Activated naive CD4-positive, alpha-beta T cell treated with anti-CD3 and anti-CD28 coated beads, Interleukin-2, amount 50 U/mL, for 24 hours (primary cell): ENCODE measurements at regions not wholly inside any gene's neighbourhood (a gene's known extent, or its start where the extent isn't known, plus 50 kb on each side); places are given as distances from the start of the nearest gene placed in this dataset.
"Not testable (repeated sequence)": the region's sequence is repeated elsewhere in the genome, so short reads cannot be mapped to it uniquely, and the experiment has no call there.

Source experiments
- H3K27ac Mint-ChIP-seq: one replicate; pipeline ENCODE4 v1.8.0; 2021; ENCODE audit warnings: mild to moderate bottlenecking, mixed read lengths
- H3K27me3 Mint-ChIP-seq: one replicate; pipeline ENCODE4 v1.8.0; 2021; ENCODE audit warnings: mixed read lengths
- H3K36me3 Mint-ChIP-seq: one replicate; pipeline ENCODE4 v1.8.0; 2021; ENCODE audit warnings: mixed read lengths
- H3K4me1 Mint-ChIP-seq: one replicate; pipeline ENCODE4 v1.8.0; 2021; ENCODE audit warnings: mixed read lengths
- H3K4me3 Mint-ChIP-seq: one replicate; pipeline ENCODE4 v1.8.0; 2021; ENCODE audit warnings: mild to moderate bottlenecking, mixed read lengths
- H3K9me3 Mint-ChIP-seq: one replicate; pipeline ENCODE4 v1.8.0; 2021; ENCODE audit warnings: mixed read lengths

- not testable (repeated sequence) for H3K36me3 Mint-ChIP-seq, H3K27me3 Mint-ChIP-seq, H3K27ac Mint-ChIP-seq, H3K4me1 Mint-ChIP-seq, H3K4me3 Mint-ChIP-seq
- H3K9me3 Mint-ChIP-seq = peaks cover 18% of the 10 kb centered on the region
These were observed 133.1 kb downstream of the CENPC start for GRCh38 chr4:67412153-67412712.

GRCh38 chr4:67403342-67403741, 142.0 kb downstream of the CENPC start:
- no peaks in the 10 kb centered on the region for H3K4me1 Mint-ChIP-seq
- H3K27me3 Mint-ChIP-seq = peaks cover 2% of the 10 kb centered on the region
- H3K4me3 Mint-ChIP-seq = no peak overlapping the region
- peaks cover 5% of the 10 kb centered on the region for H3K9me3 Mint-ChIP-seq
- H3K27ac Mint-ChIP-seq = no peak overlapping the region
- H3K36me3 Mint-ChIP-seq = no peaks in the 10 kb centered on the region

DNA sequence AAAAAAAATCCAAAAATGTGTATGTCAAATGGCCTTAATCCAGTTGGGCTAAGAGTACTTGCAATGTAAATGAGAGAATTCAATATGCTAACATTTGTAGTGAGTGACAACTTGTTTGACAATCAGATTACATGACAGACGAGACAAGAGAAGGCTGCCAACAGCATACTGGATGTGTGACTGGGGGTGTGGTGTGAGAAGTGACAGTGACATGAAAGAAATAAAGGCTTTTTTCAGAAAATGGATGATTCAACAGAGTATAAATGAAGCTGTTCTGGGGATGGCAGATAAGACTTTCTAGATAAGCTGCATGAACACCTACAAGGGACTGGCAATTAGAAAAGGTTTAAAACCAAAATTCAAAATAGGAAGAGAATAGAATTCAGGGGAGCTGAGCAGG, 143.4 kb downstream of the CENPC start:
- Mint-ChIP-seq H3K4me1 (no peaks in the 10 kb centered on the region), H3K9me3 (peaks cover 5% of the 10 kb centered on the region), H3K36me3 (no peaks in the 10 kb centered on the region), H3K27me3 (peaks cover 2% of the 10 kb centered on the region), H3K27ac (no peak overlapping the region), H3K4me3 (no peak overlapping the region)

DNA sequence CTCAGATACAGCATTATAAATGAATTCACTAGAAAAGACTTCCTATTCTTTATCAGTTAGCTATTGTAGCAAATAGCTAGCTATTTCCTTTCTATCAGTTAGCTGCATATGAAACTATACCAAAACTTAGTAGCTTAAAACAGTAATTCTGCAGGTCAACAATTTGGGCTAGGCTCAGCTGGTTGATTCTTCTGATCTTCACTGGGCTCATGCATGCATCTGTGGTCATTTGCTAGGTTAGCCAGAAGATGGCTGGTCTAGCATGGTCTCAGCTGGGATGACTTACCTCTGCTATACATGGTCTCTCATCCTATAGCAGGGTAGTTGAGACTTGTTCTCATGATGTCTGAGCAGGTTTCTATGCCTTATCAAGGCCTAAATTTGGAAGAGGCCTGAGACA, 147.4 kb downstream of the CENPC start:
- Mint-ChIP-seq H3K4me3 (no peak overlapping the region), H3K4me1 (no peaks in the 10 kb centered on the region), H3K9me3 (no peaks in the 10 kb centered on the region), H3K27me3 (no peaks in the 10 kb centered on the region), H3K36me3 (no peaks in the 10 kb centered on the region), H3K27ac (no peak overlapping the region)

DNA sequence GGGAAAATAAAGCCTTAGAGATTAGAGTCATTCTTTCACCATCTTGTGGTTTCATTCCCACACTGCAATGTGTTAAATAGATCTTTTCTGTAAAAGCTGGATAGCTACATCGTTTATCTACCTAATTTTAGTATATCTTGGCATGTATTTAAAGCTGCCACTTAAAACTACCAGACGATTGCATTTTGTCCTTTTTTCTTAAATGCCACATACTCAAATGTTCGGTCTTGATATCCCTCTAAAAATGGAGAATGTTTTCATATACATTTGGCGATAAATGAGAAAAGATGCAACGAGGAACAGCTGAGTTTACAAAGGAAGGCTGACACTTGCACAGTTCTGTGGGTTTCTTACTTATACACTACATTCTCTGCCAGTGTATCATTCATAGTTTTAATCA, 148.3 kb downstream of the CENPC start:
- Mint-ChIP-seq H3K27me3 (no peaks in the 10 kb centered on the region), H3K36me3 (no peaks in the 10 kb centered on the region), H3K27ac (no peak overlapping the region), H3K4me3 (no peak overlapping the region), H3K4me1 (no peaks in the 10 kb centered on the region), H3K9me3 (no peaks in the 10 kb centered on the region)

DNA sequence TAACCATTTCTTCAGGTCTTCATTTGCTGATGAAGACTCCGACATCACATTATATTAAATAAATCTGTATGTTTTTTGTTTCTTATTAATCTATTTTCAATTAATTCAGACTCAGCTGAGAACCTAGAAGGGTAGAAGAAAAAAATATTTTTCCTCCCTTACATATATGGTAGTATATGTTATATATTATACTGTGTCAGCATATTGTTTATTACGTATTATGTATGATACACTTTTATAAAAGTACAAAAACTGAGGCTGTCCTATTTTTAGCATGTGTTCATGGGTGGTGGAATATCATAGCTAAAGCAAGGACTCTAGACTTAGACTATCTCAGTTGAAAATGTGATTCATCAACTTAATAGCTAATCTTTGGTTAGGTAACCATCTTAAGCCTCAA, 149.3 kb downstream of the CENPC start:
- Mint-ChIP-seq H3K9me3 (no peaks in the 10 kb centered on the region), H3K4me3 (no peak overlapping the region), H3K27me3 (peaks cover 3% of the 10 kb centered on the region), H3K36me3 (no peaks in the 10 kb centered on the region), H3K27ac (no peak overlapping the region), H3K4me1 (no peaks in the 10 kb centered on the region)

- Mint-ChIP-seq H3K27ac (no peak overlapping the region), H3K36me3 (no peaks in the 10 kb centered on the region), H3K4me3 (no peak overlapping the region), H3K27me3 (peaks cover 3% of the 10 kb centered on the region), H3K4me1 (no peaks in the 10 kb centered on the region), H3K9me3 (no peaks in the 10 kb centered on the region)
These were observed 150.4 kb downstream of the CENPC start for GRCh38 chr4:67394879-67395278.

GRCh38 chr4:67393699-67394281, 151.5 kb downstream of the CENPC start:
- Mint-ChIP-seq H3K36me3 (no peaks in the 10 kb centered on the region), H3K4me3 (no peak overlapping the region), H3K27ac (no peak overlapping the region), H3K4me1 (no peaks in the 10 kb centered on the region), H3K27me3 (peaks cover 3% of the 10 kb centered on the region), H3K9me3 (no peaks in the 10 kb centered on the region)

- no peaks in the 10 kb centered on the region for H3K36me3 Mint-ChIP-seq
- no peaks in the 10 kb centered on the region for H3K4me1 Mint-ChIP-seq
- peaks cover 3% of the 10 kb centered on the region for H3K27me3 Mint-ChIP-seq
- H3K4me3 Mint-ChIP-seq = no peak overlapping the region
- no peaks in the 10 kb centered on the region for H3K9me3 Mint-ChIP-seq
- H3K27ac Mint-ChIP-seq = no peak overlapping the region
These were observed 152.3 kb downstream of the CENPC start for GRCh38 chr4:67393007-67393406.

DNA sequence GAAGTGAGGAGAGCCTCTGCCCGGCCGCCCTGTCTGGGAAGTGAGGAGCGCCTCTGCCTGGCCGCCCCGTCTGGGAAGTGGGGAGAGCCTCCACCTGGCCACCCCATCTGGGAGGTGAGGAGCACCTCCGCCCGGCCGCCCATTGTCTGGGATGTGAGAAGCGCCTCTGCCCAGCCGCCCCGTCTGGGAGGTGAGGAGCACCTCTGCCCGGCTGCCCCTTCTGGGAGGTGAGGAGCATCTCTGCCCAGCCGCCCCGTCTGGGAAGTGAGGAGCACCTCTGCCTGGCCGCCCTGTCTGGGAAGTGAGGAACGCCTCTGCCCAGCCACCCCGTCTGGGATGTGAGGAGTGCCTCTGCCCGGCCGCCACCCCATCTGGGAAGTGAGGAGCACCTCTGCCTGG, 163.9 kb downstream of the CENPC start:
- H3K36me3 Mint-ChIP-seq, H3K4me3 Mint-ChIP-seq, H3K4me1 Mint-ChIP-seq, H3K27ac Mint-ChIP-seq, H3K27me3 Mint-ChIP-seq, H3K9me3 Mint-ChIP-seq: not testable (repeated sequence)

DNA sequence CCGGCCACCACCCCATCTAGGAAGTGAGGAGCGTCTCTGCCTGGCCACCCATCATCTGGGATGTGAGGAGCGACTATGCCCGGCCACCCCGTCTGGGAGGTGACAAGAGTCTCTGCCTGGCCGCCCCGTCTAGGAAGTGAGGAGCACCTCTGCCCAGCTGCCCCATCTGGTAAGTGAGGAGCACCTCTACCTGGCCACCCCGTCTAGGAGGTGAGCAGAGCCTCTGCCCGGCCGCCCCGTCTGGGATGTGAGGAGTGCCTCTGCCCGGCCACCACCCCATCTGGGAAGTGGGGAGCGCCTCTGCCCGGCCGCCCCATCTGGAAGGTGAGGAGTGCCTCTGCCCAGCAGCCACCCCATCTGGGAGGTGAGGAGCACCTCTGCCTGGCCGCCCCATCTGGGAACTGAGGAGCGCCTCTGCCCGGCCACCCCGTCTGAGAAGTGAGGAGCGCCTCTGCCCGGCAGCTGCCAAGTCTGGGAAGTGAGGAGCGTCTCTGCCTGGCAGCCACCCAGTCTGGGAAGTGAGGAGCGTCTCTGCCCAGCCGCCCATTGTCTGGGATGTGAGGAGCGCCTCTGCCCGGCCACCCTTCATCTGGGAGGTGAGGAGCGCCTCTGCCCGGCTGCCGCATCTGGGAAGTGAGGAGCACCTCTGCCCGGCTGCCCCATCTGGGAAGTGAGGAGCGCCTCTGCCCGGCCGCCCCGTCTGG, 164.4 kb downstream of the CENPC start:
- not testable (repeated sequence) for H3K4me1 Mint-ChIP-seq, H3K9me3 Mint-ChIP-seq, H3K4me3 Mint-ChIP-seq, H3K27me3 Mint-ChIP-seq, H3K36me3 Mint-ChIP-seq, H3K27ac Mint-ChIP-seq

DNA sequence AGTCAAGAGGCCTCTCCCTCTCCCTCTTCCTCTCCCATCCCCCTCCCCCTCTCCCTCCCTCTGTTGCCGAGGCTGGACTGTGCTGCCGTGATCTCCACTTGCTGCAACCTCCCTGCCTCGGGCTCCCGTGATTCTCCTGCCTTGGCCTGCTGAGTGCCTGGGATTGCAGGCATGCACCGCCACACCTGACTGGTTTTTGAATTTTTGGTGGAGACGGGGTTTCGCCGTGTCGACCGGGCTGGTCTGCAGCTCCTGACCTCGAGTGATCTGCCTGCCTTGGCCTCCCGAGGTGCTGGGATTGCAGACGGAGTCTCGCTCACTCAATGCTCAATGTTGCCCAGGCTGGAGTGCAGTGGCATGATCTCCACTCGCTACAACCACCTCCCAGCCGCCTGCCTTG, 165.1 kb downstream of the CENPC start:
- no peaks in the 10 kb centered on the region for H3K4me1 Mint-ChIP-seq
- peaks cover 1% of the 10 kb centered on the region for H3K27me3 Mint-ChIP-seq
- no peaks in the 10 kb centered on the region for H3K36me3 Mint-ChIP-seq
- no peaks in the 10 kb centered on the region for H3K9me3 Mint-ChIP-seq
- H3K4me3 Mint-ChIP-seq = no peak overlapping the region
- H3K27ac Mint-ChIP-seq = no peak overlapping the region

GRCh38 chr4:67375291-67375690, 170.0 kb downstream of the CENPC start:
- Mint-ChIP-seq H3K9me3 (no peaks in the 10 kb centered on the region), H3K27ac (no peak overlapping the region), H3K4me3 (no peak overlapping the region), H3K36me3 (no peaks in the 10 kb centered on the region), H3K4me1 (no peaks in the 10 kb centered on the region), H3K27me3 (peaks cover 1% of the 10 kb centered on the region)

GRCh38 chr4:67371615-67372014, 173.7 kb downstream of the CENPC start:
- Mint-ChIP-seq H3K36me3 (no peaks in the 10 kb centered on the region), H3K9me3 (no peaks in the 10 kb centered on the region), H3K4me3 (no peak overlapping the region), H3K4me1 (no peaks in the 10 kb centered on the region), H3K27ac (no peak overlapping the region), H3K27me3 (peaks cover under 1% of the 10 kb centered on the region)

- Mint-ChIP-seq H3K27me3 (peaks cover 11% of the 10 kb centered on the region), H3K36me3 (no peaks in the 10 kb centered on the region), H3K9me3 (no peaks in the 10 kb centered on the region), H3K4me1 (no peaks in the 10 kb centered on the region), H3K27ac (no peak overlapping the region), H3K4me3 (no peak overlapping the region)
These were observed 178.9 kb downstream of the CENPC start for GRCh38 chr4:67366311-67366861.

- H3K4me3 Mint-ChIP-seq = no peak overlapping the region
- H3K27ac Mint-ChIP-seq = no peak overlapping the region
- peaks cover 11% of the 10 kb centered on the region for H3K27me3 Mint-ChIP-seq
- H3K36me3 Mint-ChIP-seq = no peaks in the 10 kb centered on the region
- H3K9me3 Mint-ChIP-seq = no peaks in the 10 kb centered on the region
- no peaks in the 10 kb centered on the region for H3K4me1 Mint-ChIP-seq
These were observed 179.6 kb downstream of the CENPC start for GRCh38 chr4:67365661-67366245.
